ENCODE measurements at regions not wholly inside any gene's neighbourhood (a gene's known extent, or its start where the extent isn't known, plus 50 kb on each side); places are given as distances from the start of the nearest gene placed in this dataset.

DNA sequence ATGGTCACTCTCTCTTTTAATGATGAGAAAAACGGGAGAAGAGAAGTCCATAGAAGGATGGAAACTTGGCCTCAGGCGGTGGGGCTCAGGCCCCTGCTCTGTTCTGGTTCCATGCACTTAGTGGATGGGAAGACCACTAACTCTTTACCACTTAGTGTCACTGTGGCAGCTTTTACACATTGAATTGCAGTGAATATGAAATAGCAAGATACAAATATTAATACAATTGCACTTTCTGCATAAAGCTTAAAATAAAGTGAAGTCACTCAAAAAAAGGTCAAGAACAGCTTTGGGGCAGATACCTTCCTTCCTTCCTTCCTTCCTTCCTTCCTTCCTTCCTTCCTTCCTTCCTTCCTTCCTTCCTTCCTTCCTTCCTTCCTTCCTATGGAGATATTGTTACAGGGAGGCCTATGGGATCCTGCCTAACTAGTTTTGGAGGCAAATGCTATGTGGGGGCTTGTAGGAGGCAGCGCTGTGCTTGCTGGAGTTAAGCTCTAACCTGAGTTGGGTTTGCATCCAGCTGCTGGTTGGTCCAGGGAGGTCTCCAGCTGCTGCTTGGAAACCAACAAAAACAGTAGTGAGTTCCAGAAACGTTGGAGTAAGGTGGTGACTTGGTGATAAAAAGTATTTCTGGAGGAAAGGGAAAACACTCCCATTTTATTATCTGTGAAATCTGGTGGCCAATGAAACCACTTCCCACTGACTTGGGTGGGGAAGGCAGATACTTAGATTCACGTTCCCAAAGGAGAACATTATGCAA is 62.3 kb upstream of the NKX2-2 start:
- no peak for DNase-seq

DNA sequence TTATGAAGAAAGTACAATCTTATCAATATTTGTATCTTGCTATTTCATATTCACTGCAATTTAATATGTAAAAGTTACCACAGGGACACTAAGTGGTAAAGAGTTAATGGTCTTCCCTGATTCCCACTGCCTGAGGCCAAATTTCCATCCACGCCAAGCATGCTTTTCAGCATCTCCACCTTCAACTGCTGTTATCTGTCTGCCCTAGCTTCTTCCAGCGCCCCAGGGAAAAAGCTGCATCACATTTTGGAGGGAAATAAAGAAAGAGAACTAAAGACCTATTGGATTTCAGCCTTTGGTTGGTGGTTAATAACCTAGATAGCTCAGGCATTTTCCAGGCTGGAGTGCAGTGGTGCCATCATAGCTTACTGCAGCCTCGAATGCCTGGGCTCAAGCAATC is 61.3 kb upstream of the NKX2-2 start:
- no peak for DNase-seq

- no peak for DNase-seq
Observed at GRCh38 chr20:21574443-21574842, 60.6 kb upstream of the NKX2-2 start.

- no peak for DNase-seq
Observed at GRCh38 chr20:21573259-21573658, 59.4 kb upstream of the NKX2-2 start.

DNA sequence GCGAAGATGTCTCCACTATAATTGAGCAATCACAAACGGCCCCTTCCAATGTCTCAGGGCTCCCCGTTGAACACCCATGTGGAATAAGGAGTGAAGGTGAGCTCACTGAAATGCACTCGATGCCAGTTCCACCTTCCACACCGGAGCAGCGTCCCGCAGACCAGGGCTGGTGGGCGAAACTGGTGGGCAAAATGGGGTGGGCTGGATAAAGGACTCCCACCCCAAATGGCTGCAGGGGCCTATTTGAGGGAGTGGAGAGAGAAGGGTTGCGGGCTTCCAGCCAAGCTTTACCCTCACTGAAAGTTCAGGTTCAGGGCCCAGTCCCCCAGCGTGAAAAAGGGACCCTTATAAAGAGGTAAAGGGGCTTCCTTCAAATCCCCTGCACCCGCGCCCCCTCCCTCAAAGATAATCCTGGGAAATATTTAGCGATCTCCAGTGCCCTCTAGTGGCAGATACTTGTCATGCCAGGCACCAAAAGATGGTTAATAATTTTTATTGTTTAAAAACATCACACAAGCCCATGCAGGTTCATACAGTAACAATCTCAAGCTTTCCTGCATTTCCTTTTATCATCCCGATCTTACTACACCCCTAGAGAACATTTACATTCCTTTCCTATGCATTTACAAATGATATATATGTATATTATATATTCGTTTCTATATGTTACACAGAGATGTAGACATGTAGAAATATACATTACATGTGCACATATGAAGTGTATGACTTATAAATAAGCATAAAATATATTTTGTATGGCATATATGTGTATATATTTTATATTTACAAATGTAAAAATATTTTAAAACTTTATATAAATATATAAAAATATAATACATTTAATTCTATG is 58.2 kb upstream of the NKX2-2 start:
- no peak for DNase-seq

- DNase-seq: no peak
Observed at GRCh38 chr20:21570285-21570992, 56.6 kb upstream of the NKX2-2 start.

GRCh38 chr20:21569586-21569985 is 55.7 kb upstream of the NKX2-2 start:
- DNase-seq: no peak

GRCh38 chr20:21564127-21564773 is 50.4 kb upstream of the NKX2-2 start:
- DNase-seq: no peak
